ENCODE measurements at regions not wholly inside any gene's neighbourhood (a gene's known extent, or its start where the extent isn't known, plus 50 kb on each side); places are given as distances from the start of the nearest gene placed in this dataset.

- DNase-seq (ENCODE audit: low spot score), result no peak
Measured at GRCh38 chr12:66915306-66915904, 236.5 kb upstream of the GRIP1 start.

GRCh38 chr12:66916189-66916588 is 237.3 kb upstream of the GRIP1 start:
- DNase-seq (ENCODE audit: low spot score), result no peak

GRCh38 chr12:66919466-66919865 is 240.6 kb upstream of the GRIP1 start:
- no peak for DNase-seq (ENCODE audit: low spot score)

GRCh38 chr12:66920205-66920604 is 241.3 kb upstream of the GRIP1 start:
- DNase-seq (ENCODE audit: low spot score), result no peak

- no peak for DNase-seq (ENCODE audit: low spot score)
Measured at GRCh38 chr12:66921151-66921550, 242.3 kb upstream of the GRIP1 start.

- no peak for DNase-seq (ENCODE audit: low spot score)
Measured at GRCh38 chr12:66925083-66925482, 246.2 kb upstream of the GRIP1 start.

- DNase-seq (ENCODE audit: low spot score), result no peak
Measured at GRCh38 chr12:66929121-66929520, 250.2 kb upstream of the GRIP1 start.

GRCh38 chr12:66931091-66931490 is 252.2 kb upstream of the GRIP1 start:
- DNase-seq (ENCODE audit: low spot score), result no peak

- DNase-seq (ENCODE audit: low spot score), result no peak
Measured at GRCh38 chr12:66932126-66932525, 253.2 kb upstream of the GRIP1 start.

- DNase-seq (ENCODE audit: low spot score), result no peak
Measured at GRCh38 chr12:66934302-66935062, 255.6 kb upstream of the GRIP1 start.

- DNase-seq (ENCODE audit: low spot score), result no peak
Measured at GRCh38 chr12:66941150-66941549, 262.3 kb upstream of the GRIP1 start.

GRCh38 chr12:66942741-66943465 is 264.0 kb upstream of the GRIP1 start:
- no peak for DNase-seq (ENCODE audit: low spot score)

- no peak for DNase-seq (ENCODE audit: low spot score)
Measured at GRCh38 chr12:66944365-66944764, 265.5 kb upstream of the GRIP1 start.

- DNase-seq (ENCODE audit: low spot score), result no peak
Measured at GRCh38 chr12:66945189-66945817, 266.4 kb upstream of the GRIP1 start.

GRCh38 chr12:66947119-66947518 is 268.2 kb upstream of the GRIP1 start:
- DNase-seq (ENCODE audit: low spot score), result no peak

GRCh38 chr12:66952668-66953067 is 273.8 kb upstream of the GRIP1 start:
- DNase-seq (ENCODE audit: low spot score), result no peak

GRCh38 chr12:66956300-66956699 is 277.4 kb upstream of the GRIP1 start:
- DNase-seq (ENCODE audit: low spot score), result no peak

- DNase-seq (ENCODE audit: low spot score), result no peak
Measured at GRCh38 chr12:66959276-66959675, 280.4 kb upstream of the GRIP1 start.

GRCh38 chr12:66960006-66960405 is 281.1 kb upstream of the GRIP1 start:
- no peak for DNase-seq (ENCODE audit: low spot score)

- no peak for DNase-seq (ENCODE audit: low spot score)
Measured at GRCh38 chr12:66960704-66961690, 282.1 kb upstream of the GRIP1 start.

- no peak for DNase-seq (ENCODE audit: low spot score)
Measured at GRCh38 chr12:66962290-66962689, 283.4 kb upstream of the GRIP1 start.

- DNase-seq (ENCODE audit: low spot score), result no peak
Measured at GRCh38 chr12:66963901-66964300, 285.0 kb upstream of the GRIP1 start.

Data from HuH-7 (cell line).